PFSK-1 (cell line): ENCODE measurements at regions not wholly inside any gene's neighbourhood (a gene's known extent, or its start where the extent isn't known, plus 50 kb on each side); places are given as distances from the start of the nearest gene placed in this dataset.

ENCODE experiments used
- POLR2AphosphoS5 ChIP-seq: IDR thresholded peaks from 2 replicates; pipeline ENCODE4 v1.6.1; 2012; ENCODE audit warnings: low read depth, mild to moderate bottlenecking, control low read depth, low read length, moderate library complexity
- TAF1 ChIP-seq: IDR thresholded peaks from 2 replicates; pipeline ENCODE4 v1.6.1; 2012; ENCODE audit warnings: low read length, control low read depth, borderline replicate concordance; ENCODE audit not compliant: insufficient read depth
- TF ChIP-seq, protein P1 (sequence below), 2 experiments: IDR thresholded peaks; 2 replicates each; pipeline versions ENCODE4 v1.6.1 to v1.8.0; 2011 to 2012; ENCODE audit warnings: low read depth in 2 of 2, low read length in 2 of 2, control low read depth in 1 of 2, inconsistent platforms in 1 of 2, mild to moderate bottlenecking in 1 of 2, moderate library complexity in 1 of 2; ENCODE audit not compliant: insufficient read depth in 1 of 2

DNA sequence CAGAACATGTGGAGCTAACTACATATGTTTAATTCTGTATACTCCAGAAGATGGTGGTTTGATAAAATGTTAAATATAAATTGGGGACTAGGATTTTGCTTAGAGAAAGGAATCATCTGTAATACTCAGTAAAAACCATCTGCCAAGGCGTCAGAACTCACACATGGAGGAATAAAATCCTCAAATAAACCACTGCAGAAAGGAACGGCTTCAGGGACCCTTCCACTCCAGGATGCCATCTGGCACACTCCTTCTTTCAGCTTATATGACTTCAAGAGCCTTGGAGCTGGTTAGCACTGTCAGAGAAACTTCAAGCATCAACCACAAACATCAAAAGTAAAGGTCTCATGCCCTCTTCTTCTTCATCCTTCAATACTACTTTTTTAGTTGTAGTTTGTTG, 360.6 kb downstream of the PLK2 start:
- no peak for TF ChIP-seq POLR2AphosphoS5
- no peak for TF ChIP-seq TAF1
- TF ChIP-seq, protein P1, sequence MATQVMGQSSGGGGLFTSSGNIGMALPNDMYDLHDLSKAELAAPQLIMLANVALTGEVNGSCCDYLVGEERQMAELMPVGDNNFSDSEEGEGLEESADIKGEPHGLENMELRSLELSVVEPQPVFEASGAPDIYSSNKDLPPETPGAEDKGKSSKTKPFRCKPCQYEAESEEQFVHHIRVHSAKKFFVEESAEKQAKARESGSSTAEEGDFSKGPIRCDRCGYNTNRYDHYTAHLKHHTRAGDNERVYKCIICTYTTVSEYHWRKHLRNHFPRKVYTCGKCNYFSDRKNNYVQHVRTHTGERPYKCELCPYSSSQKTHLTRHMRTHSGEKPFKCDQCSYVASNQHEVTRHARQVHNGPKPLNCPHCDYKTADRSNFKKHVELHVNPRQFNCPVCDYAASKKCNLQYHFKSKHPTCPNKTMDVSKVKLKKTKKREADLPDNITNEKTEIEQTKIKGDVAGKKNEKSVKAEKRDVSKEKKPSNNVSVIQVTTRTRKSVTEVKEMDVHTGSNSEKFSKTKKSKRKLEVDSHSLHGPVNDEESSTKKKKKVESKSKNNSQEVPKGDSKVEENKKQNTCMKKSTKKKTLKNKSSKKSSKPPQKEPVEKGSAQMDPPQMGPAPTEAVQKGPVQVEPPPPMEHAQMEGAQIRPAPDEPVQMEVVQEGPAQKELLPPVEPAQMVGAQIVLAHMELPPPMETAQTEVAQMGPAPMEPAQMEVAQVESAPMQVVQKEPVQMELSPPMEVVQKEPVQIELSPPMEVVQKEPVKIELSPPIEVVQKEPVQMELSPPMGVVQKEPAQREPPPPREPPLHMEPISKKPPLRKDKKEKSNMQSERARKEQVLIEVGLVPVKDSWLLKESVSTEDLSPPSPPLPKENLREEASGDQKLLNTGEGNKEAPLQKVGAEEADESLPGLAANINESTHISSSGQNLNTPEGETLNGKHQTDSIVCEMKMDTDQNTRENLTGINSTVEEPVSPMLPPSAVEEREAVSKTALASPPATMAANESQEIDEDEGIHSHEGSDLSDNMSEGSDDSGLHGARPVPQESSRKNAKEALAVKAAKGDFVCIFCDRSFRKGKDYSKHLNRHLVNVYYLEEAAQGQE (IDR thresholded peaks at IDR 0.05; ENCODE audit: insufficient read depth in 1 of 2, low read depth in 2 of 2, low read length in 2 of 2), result no peak
